ENCODE measurements at regions not wholly inside any gene's neighbourhood (a gene's known extent, or its start where the extent isn't known, plus 50 kb on each side); places are given as distances from the start of the nearest gene placed in this dataset.

DNA sequence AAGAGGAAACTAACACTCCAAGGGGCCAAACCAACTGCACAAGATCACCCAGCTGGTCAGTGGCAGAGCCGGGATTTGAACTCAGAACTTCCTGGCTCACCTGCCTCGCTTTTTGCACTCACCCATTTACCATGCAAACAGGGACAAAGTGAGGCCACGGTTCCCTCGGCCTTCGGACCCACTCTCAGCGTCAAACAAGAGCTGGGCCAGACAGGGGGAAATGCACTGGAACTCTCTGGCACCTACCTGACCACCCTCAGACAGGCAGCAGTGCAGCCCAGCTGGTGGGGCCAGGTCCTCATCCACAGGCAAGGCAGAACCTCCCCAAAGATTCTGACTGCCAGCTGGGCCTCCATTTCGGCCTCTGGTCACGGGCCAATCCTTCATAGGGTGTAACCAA, 93.7 kb upstream of the SRSF6 start:
- TF ChIP-seq EZH2 (IDR thresholded peaks at IDR 0.05; ENCODE audit: borderline replicate concordance, low read depth, low read length, poor library complexity, severe bottlenecking), result no peak
- TF ChIP-seq, protein P1, sequence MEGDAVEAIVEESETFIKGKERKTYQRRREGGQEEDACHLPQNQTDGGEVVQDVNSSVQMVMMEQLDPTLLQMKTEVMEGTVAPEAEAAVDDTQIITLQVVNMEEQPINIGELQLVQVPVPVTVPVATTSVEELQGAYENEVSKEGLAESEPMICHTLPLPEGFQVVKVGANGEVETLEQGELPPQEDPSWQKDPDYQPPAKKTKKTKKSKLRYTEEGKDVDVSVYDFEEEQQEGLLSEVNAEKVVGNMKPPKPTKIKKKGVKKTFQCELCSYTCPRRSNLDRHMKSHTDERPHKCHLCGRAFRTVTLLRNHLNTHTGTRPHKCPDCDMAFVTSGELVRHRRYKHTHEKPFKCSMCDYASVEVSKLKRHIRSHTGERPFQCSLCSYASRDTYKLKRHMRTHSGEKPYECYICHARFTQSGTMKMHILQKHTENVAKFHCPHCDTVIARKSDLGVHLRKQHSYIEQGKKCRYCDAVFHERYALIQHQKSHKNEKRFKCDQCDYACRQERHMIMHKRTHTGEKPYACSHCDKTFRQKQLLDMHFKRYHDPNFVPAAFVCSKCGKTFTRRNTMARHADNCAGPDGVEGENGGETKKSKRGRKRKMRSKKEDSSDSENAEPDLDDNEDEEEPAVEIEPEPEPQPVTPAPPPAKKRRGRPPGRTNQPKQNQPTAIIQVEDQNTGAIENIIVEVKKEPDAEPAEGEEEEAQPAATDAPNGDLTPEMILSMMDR (conservative IDR thresholded peaks at IDR 0.05; ENCODE audit: low read depth, low read length), result no peak
